ENCODE measurements at regions not wholly inside any gene's neighbourhood (a gene's known extent, or its start where the extent isn't known, plus 50 kb on each side); places are given as distances from the start of the nearest gene placed in this dataset.

GRCh38 chr7:136664537-136664936 is 203.9 kb upstream of the CHRM2 start:
- Histone ChIP-seq H3K4me3 (ENCODE audit: low read depth, low read length) (no peak overlapping the region), H3K27me3 (ENCODE audit: control insufficient read depth, insufficient read depth, low read length) (no peaks in the 10 kb centered on the region), H3K36me3 (ENCODE audit: control insufficient read depth, insufficient read depth, low read length) (no peaks in the 10 kb centered on the region)
- no peak for TF ChIP-seq CTCF (IDR thresholded peaks at IDR 0.05; ENCODE audit: insufficient read depth, low read length, poor library complexity, severe bottlenecking)
- no peak for DNase-seq (ENCODE audit: low read depth)

GRCh38 chr7:136657482-136657921 is 210.9 kb upstream of the CHRM2 start:
- Histone ChIP-seq H3K4me3 (ENCODE audit: low read depth, low read length) (no peak overlapping the region), H3K27me3 (ENCODE audit: control insufficient read depth, insufficient read depth, low read length) (no peaks in the 10 kb centered on the region), H3K36me3 (ENCODE audit: control insufficient read depth, insufficient read depth, low read length) (no peaks in the 10 kb centered on the region)
- DNase-seq (ENCODE audit: low read depth) = no peak
- TF ChIP-seq CTCF (IDR thresholded peaks at IDR 0.05; ENCODE audit: insufficient read depth, low read length, poor library complexity, severe bottlenecking) = no peak

GRCh38 chr7:136656516-136656915 is 211.9 kb upstream of the CHRM2 start:
- H3K4me3 ChIP-seq (ENCODE audit: low read depth, low read length) = no peak overlapping the region
- no peak for DNase-seq (ENCODE audit: low read depth)
- no peaks in the 10 kb centered on the region for H3K36me3 ChIP-seq (ENCODE audit: control insufficient read depth, insufficient read depth, low read length)
- no peaks in the 10 kb centered on the region for H3K27me3 ChIP-seq (ENCODE audit: control insufficient read depth, insufficient read depth, low read length)
- no peak for TF ChIP-seq CTCF (IDR thresholded peaks at IDR 0.05; ENCODE audit: insufficient read depth, low read length, poor library complexity, severe bottlenecking)

GRCh38 chr7:136655414-136655813 is 213.0 kb upstream of the CHRM2 start:
- no peak overlapping the region for H3K4me3 ChIP-seq (ENCODE audit: low read depth, low read length)
- DNase-seq (ENCODE audit: low read depth) = no peak
- TF ChIP-seq CTCF (IDR thresholded peaks at IDR 0.05; ENCODE audit: insufficient read depth, low read length, poor library complexity, severe bottlenecking) = no peak
- no peaks in the 10 kb centered on the region for H3K27me3 ChIP-seq (ENCODE audit: control insufficient read depth, insufficient read depth, low read length)
- H3K36me3 ChIP-seq (ENCODE audit: control insufficient read depth, insufficient read depth, low read length) = no peaks in the 10 kb centered on the region

- H3K4me3 ChIP-seq (ENCODE audit: low read depth, low read length) = no peak overlapping the region
These were observed 214.0 kb upstream of the CHRM2 start for GRCh38 chr7:136654406-136654805.

More at GRCh38 chr7:136654406-136654805, 214.0 kb upstream of the CHRM2 start:
- no peak for DNase-seq (ENCODE audit: low read depth)
- no peak for TF ChIP-seq CTCF (IDR thresholded peaks at IDR 0.05; ENCODE audit: insufficient read depth, low read length, poor library complexity, severe bottlenecking)
- Histone ChIP-seq H3K27me3 (ENCODE audit: control insufficient read depth, insufficient read depth, low read length) (no peaks in the 10 kb centered on the region), H3K36me3 (ENCODE audit: control insufficient read depth, insufficient read depth, low read length) (no peaks in the 10 kb centered on the region)
